AG20443 (cell line): ENCODE measurements at regions not wholly inside any gene's neighbourhood (a gene's known extent, or its start where the extent isn't known, plus 50 kb on each side); places are given as distances from the start of the nearest gene placed in this dataset.
"Not testable (repeated sequence)": the region's sequence is repeated elsewhere in the genome, so short reads cannot be mapped to it uniquely, and the experiment has no call there.

Experiments
- DNase-seq: peaks from one replicate; pipeline ENCODE4 v3.0.0; 2012; ENCODE audit warnings: low spot score, mixed read lengths

DNA sequence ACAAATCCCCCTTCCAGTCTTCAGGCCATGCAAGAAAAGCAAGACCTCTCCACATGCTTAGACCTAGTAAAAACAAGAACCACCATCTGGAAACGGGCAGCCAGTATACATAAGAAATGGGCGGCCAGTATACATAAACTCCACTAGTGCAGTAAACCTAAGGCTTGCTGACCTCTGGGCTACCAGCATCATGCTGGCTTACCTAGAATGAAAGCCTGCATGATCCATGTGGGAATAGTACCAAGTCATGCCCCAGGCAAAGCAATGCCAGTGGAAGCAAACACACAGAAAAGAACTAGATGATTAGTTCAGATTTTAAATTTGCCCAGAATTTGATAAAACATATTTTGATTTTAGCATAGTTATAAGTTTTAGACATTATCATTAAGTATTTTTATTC, 1346.4 kb downstream of the EFNA5 start:
- no peak for DNase-seq

DNA sequence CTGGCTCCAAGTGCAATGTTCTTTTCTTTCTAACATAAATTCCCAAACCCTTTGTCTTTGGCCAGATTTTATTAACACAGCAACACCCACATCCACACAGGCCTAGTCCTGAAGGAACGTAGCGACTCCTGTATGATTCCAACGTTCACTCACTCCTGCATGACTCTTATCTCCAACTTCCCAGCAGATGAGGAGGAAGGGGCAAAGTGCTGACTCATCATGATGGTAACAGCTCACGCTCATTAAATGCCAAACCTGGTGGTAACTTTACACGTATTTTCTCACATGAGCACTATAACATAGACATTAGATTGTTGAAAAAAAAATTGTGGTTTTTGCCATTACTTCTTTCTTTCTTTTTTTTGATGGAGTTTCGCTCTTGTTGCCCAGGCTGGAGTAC, 1349.5 kb downstream of the EFNA5 start:
- no peak for DNase-seq

DNA sequence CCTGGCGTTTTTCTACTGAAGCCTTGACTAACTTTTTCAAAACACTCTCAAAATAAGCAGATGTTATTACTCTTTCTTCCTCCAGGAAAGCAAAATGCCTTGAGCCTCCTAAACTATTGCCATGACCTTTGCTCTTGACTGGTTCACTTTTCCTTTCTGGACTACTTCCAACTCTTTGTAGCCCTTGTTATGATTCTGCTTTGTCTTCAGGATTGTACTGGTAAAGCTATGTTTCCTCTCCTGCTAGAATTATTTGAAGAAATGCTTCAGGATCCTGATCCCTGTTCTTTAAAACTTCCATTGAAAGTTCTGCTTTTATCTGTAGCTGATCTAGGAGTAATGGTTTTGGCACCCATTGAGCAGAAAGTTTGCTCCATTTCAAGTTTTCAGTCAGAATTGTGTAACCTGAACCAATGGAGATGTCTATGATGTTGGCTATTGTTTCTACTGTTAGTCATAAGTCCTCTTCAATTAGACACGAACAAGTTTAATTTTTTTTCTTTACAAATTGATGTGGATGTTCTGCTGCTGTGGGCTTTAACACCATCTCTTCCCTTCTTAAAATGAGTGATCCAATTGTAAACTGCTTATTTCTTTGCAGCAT, 1356.4 kb downstream of the EFNA5 start:
- no peak for DNase-seq

DNA sequence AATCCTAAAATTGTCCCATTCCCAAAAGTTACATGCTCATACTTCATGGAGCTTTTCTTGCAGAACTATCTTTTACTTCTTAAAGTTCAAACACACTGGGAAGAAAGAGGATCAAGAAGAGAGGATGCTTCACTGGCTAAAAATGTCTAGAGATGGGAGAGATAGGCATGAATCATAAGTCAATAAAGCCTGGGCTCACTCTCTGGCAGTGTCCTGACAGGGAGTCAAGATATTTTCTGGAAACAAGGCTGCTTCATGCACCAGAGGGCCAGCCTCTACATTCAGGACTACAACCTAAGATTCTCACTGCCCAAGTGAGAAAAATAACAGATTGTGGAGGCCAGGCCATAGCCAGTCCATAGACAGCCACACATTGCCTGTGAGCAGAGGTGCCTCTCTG, 1358.4 kb downstream of the EFNA5 start:
- peak; percentile 9 for DNase-seq

DNA sequence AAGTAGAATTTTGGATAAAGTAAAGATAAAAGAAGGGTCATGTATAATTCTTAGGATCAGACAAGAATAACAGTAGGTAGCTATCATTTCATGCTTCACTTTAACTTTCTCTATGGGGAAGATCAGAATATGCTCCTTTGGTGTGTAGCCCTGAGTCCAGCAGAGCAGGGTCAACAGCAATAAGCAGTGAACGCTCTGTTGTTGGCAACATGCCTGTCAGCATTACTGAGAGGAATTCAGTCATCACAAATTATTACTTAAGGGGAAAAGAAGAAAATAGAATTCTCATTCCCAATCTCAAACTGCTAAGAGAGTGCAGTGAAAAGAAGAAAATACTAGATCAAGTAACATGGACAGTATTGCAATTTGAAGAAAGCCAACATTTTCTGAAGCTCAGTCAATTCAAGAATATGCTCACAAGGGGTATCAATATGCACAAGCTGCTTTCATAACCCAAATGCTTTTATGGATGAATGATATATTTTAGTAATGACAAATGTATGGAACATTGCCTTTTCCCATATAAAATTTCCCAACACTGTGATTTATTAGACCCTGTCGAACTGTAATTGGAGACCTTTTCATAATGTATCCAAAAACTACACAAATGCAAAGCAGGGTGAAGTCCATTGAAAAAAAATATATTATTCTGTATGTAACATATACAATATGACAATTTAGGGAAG, 1359.4 kb downstream of the EFNA5 start:
- DNase-seq: no peak

DNA sequence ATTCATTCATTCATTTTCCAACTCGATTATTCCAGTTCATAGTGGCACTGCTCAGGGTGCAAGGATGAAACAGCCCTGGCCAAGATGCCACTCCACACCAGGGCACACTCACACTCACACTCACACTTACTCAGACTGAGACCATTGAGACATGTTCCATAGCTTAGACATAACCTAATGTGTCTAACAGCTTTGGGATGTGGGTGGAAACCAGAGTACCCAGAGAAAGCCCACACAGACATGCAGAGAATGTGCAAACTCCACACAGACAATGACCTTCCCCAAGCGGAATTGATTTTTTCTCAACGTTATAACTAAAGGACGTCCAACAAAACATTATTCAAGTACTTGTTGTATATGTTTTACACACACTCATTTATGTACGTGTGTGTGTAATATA, 1363.5 kb downstream of the EFNA5 start:
- DNase-seq: no peak

DNA sequence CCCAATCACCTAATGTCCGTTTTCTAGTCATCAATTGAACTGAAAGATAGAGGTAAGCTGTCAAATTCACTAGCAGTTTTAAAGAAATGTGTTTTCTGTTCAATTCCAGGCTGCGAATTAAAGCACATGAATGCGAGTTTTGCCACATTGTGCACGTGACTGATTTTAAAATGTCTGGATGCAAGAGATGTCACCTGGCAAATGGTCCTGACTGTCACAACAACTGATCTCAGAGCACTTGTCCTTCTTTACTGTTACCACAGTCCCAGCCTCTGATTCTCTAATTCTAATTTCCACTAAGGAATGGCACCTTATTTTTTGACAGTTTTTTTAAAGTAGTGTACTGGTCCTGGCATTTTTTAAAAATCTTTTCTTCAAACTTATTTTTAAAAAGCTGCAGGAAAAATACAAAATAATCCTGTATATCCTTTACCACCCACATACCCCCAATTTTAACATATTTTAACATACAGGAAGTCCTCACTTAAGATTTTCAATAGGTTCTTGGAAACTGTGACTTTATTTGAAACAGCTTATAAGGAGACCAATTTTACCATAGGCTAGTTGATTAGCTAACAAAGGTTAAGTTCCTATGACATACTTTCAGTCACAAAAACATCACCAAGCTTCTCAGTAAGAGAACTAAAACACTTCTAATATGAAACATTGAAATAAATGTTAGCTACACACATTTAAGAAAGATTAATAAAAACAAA, 1364.3 kb downstream of the EFNA5 start:
- no peak for DNase-seq

DNA sequence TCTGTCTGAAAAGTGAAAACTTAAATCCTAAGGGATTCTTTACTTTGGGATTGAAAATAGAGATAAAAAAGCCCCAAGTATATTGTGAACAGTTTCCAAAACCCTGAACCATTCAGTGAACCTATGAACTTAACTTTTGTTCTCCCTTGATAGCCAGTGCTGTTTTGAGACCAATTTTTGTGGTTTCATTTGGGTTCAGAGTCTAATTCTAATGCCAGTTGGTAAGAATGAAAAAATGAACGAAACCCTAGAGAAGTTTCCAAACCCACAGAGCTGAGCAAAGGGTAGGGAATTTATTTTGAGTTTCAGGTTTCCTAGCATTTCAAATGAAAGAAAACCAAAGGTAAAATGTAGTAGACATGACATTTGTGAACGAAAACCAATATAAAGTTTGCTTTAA, 1366.8 kb downstream of the EFNA5 start:
- DNase-seq: no peak

DNA sequence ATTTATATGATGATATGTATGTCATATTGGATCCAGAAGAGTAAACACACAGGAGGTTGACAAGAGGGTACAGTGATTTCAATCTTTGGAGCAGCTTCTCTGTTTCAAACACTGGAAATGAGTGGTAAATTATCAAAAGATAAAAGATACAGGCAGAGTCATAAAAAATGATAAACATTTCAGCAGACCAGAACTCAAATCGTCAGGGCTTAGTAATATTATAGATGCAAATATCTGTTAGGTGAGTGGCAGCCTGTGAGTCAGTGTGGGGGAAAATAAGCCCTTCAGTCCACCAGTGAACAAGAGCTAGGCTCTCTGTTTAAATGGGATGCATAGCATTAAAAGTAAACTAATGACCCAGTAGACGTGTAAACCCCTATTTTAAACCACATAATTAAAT, 1378.1 kb downstream of the EFNA5 start:
- DNase-seq: no peak

DNA sequence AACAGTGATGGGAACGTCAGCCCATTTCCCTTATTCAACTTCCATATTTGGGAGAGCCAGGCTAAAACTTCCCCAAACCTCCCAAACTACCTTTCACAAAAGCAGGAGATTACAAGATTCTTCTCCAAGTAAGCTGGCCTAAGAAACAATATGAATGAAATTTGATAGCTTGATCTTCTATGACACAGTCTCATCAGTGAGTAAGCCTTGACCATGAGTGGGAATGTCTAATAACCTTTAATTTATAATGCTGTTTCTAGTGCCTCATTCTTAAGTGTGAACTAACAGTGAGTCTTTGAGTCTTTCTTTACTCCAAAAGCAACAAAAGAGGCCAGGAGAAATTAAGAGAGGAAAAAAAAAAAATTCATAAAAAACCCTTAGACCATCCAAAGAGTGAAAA, 1379.9 kb downstream of the EFNA5 start:
- no peak for DNase-seq

DNA sequence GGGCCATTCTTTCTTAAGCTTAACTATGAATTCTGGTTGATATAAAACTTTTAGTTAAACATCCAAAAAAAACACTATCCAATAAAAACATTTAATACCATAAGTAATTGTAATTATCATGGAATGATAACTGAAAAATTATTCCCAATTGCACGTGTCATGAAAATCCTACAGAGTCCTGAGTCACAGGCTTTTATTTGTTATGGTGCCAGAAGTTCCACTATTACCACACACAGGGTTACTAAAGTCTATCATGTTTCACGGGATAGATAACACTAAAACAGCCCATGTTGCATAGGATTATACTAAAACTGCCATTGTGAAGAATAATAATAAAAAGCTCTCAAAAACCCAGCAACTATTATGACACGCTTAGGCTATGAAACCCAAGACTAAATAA, 1381.8 kb downstream of the EFNA5 start:
- no peak for DNase-seq

DNA sequence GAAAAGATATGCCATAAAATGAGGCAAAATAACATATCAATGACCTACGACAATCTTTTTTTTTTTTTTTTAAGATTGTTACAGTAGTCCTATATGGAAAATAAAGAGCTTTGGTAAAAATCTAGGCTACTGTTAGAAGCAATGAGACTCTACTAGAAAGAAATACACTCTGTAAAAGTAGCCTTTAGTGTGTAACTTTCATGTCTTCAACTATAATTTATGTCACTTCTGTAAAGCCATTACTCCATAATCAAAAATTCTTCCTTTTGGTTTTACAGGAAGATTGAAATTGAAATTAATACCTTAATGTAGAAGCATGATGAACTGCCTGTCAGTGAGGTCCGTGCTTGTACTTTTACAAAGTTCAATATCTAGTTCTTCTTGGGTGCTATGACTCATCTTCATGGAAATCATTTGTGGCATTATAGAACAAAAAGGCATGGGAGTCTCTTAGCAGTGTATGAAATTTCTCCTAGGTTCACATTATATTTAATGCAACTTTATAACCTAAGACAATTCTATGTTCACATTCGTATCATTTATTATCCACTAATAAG, 1393.1 kb downstream of the EFNA5 start:
- DNase-seq: no peak

DNA sequence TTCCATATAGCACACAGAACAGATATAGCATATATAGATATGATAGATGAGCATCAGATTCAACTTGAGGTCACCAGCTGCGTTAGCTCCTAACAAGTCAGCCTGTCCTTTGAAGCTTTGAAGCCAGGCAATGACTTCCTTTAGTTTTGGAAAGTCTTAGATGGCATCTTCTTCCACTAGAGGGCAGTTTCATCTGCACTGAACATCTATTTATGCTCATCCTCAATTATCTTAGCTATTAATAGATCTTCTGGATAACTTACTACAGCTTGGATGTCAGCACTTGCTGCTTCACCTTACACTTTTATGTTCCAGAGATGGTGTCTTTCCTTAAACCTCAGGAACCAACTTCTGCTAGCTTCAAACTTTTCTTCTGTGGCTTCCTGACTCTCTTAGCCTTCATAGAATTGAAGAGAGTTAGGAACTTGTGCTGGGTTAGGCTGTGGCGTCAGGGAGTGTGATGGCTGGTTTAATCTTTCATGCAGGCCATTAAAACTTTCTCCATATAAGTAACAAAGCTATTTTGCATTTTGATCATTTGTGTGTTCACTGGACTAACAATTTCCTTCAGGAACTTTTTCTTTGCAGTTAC, 1401.4 kb downstream of the EFNA5 start:
- DNase-seq: peak; percentile 16

DNA sequence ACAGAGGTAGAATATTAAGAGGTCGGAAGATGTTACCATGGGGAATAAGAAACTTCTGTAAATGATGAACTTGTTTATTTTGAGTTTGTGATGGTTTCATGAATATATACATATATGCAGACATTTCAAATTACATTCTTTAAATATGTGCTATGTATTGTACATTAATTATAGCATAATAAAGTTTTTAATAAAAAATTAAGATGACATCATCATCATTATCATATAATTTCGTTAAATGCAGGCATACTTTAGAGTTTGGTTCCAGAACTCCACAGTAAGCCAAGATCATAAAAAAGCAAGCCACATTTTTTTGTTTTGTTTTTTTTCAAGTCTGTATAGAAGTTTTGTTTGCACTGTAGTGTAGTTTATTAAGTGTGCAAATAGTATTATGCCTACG, 1403.5 kb downstream of the EFNA5 start:
- DNase-seq: no peak

DNA sequence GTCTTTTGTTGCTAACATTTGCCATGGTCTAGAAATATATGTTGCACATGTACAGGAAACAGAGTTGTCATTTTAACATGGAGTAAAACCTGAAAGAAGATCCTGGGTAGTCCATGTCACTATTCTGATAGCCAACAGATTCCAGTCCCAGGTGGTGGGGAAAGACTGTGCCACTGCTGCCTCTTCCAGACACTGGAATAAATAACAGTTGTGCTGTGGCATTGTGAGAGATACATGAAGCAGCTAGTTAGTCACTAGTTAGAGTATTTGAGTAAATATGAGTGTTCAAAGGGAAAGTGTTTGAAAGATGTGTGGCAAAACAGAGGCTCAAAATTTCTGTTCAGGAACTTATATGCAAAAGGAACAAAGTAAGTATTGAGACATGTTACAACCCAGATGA, 1408.3 kb downstream of the EFNA5 start:
- DNase-seq: no peak

DNA sequence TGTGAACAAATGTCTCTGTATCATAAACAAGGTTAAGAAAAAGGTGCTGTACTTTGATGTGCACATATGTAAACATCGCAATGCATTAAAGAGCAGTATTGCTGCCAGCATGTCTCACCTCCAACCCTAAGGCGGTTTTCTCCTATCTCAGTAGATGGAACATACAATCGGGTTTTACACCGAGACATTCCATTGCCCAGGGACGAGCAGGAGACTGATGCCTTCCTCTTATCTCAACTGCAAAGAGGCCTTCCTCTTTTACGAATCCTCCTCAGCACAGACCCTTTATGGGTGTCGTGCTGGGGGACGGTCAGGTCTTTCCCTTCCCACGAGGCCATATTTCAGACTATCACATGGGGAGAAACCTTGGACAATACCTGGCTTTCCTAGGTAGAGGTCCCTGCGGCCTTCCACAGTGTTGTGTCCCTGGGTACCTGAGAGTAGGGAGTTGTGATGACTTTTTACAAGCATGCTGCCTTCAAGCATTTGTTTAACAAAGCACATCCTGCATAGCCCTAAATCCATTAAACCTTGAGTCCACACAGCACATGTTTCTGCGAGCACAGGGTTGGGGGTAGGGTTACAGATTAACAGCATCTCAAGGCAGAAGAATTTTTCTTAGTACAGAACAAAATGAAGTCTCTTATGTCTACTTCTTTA, 1411.2 kb downstream of the EFNA5 start:
- DNase-seq: not testable (repeated sequence)

DNA sequence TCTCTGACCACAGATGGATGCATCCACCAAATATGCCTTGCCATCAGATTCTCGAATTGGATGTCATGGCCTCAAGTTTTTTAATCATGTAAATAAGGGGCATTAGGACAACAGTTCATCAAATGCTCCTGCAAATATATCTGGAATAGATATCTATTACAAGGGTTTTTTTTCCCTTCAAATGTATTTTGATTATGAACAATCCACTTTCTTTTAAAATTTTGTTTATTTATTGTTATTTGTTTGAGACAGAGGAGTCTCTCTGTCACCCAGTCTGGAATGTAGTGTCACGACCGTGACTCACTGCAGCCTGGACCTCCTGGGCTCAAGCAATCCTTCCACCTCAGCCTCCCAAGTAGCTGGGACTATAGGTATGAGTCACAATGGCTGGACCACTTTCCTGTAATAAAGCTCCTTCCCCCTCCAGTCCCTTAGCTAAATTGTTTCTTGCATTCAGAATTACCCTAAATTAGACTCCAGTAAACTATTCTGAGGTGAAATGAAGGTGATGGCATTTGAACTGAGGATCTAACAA, 1412.1 kb downstream of the EFNA5 start:
- no peak for DNase-seq

DNA sequence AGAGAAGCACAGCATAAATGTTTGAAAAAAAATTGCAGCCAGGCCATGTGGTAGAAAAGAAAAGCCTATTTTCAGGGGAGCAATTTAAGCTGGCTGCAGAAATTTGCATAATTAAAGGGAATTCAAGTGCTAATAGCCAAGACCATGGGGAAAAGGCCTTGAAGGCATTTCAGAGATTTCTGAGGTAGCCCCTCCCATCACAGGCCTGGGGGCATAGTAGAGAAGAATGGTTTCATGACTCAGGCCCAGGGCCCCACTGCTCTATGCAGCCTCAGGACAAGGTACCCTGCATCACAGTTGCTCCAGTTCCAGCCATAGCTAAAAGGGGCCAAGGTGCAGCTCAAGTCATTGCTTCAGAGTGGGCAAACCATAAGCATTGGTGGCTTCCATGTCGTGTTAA, 1416.0 kb downstream of the EFNA5 start:
- no peak for DNase-seq

DNA sequence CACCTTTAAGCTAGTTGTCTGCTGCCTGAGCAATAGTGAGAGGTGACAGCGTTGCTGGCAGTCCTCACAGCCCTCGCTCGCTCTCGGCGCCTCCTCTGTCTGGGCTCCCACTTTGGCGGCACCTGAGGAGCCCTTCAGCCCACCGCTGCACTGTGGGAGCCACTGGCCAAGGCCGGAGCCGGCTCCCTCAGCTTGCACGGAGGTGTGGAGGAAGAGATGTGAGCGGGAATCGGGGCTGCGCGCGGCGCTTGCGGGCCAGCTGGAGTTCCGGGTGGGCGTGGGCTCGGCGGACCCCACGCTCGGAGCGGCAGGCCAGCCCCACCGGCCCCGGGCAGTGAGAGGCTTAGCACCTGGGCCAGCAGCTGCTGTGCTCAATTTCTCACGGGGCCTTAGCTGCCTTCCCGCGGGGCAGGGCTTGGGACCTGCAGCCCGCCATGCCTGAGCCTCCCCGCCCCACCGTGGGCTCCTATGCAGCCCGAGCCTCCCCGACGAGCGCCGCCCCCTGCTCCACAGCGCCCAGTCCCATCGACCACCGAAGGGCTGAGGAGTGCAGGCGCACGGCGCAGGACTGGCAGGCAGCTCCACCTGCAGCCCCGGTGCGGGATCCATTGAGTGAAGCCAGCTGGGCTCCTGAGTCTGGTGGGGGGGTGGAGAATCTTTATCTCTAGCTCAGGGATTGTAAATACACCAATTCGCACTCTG, 1424.5 kb downstream of the EFNA5 start:
- not testable (repeated sequence) for DNase-seq

DNA sequence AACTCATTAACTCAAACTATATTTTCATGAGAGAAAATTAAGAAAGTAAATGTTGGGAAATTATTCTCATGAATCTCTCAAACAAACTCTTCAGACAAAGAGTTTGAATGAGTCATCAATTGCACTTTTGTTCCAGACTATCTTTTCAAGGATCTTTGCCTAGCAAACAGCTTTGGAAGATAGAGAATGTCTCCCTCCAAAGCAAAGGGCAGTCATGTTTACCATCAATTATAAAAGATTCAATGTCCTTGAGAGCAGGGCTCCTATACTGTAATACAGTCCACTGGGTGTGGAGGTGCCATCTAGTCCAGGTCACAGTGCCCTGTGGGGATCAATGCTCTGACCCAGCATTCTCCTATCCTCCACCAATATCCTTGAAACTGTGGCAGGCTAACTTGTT, 1429.3 kb downstream of the EFNA5 start:
- DNase-seq: no peak

DNA sequence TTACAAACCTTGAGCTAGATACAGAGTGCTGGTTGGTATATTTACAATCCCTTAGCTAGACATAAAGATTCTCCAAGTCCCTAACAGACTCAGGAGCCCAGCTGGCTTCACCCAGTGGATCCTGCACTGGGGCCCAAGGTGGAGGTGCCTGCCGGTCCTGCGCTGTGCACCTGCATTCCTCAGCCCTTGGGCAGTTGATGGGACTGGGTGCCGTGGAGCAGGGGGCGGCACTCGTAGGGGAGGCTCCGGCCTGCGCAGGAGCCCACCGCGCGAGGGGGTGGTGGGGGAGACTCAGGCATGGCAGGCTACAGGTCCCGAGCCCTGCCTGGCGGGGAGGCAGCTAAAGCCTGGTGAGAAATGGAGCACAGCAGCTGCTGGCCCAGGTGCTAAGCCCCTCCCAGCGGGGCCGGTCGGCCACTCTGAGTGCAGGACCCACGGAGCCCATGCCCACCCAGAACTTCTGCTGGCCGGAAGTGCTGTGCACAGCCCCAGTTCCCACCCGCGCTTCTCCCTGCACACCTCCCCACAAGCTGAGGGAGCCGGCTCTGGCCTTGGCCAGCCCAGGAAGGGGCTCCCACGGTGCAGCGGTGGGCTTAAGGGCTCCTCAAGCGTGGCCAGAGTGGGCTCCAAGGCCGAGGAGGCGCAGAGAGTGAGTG, 1464.7 kb downstream of the EFNA5 start:
- DNase-seq: no peak
